OCI-LY7 (cell line): ENCODE measurements at regions not wholly inside any gene's neighbourhood (a gene's known extent, or its start where the extent isn't known, plus 50 kb on each side); places are given as distances from the start of the nearest gene placed in this dataset.

ENCODE experiments used
- CTCF ChIP-seq: fragments of 200-600 bp; sonication (generic); conservative IDR thresholded peaks from 2 replicates; pipeline ENCODE4 v1.5.1; 2014; ENCODE audit warnings: mild to moderate bottlenecking, antibody characterized with exemption, low read length, moderate library complexity, mixed read lengths
- EZH2phosphoT487 ChIP-seq: fragments of 200-600 bp; sonication (generic); IDR thresholded peaks from 2 replicates; pipeline ENCODE4 v1.6.1; 2018; ENCODE audit warnings: low read depth, borderline replicate concordance, mild to moderate bottlenecking, mixed run types, antibody characterized with exemption, low read length, moderate library complexity, mixed read lengths

- no peak for TF ChIP-seq CTCF
- TF ChIP-seq EZH2phosphoT487 = no peak
Observed at GRCh38 chr5:2119573-2119972, 236.8 kb upstream of the IRX4 start.
